Activated naive CD8-positive, alpha-beta T cell treated with anti-CD3 and anti-CD28 coated beads for 36 hours (primary cell): ENCODE measurements at regions not wholly inside any gene's neighbourhood (a gene's known extent, or its start where the extent isn't known, plus 50 kb on each side); places are given as distances from the start of the nearest gene placed in this dataset.

Source experiments
- DNase-seq: peaks from one replicate; pipeline ENCODE4 v3.0.0; 2021
- H3K27ac Mint-ChIP-seq: one replicate; pipeline ENCODE4 v1.8.0; 2022; ENCODE audit warnings: mild to moderate bottlenecking, moderate library complexity, mixed read lengths
- H3K27me3 Mint-ChIP-seq: one replicate; pipeline ENCODE4 v1.8.0; 2022; ENCODE audit warnings: mild to moderate bottlenecking, mixed read lengths
- H3K36me3 Mint-ChIP-seq: one replicate; pipeline ENCODE4 v1.8.0; 2021; ENCODE audit warnings: mild to moderate bottlenecking, mixed read lengths
- H3K4me1 Mint-ChIP-seq: one replicate; pipeline ENCODE4 v1.8.0; 2021; ENCODE audit warnings: mixed read lengths
- H3K4me3 Mint-ChIP-seq: one replicate; pipeline ENCODE4 v1.8.0; 2022; ENCODE audit warnings: mild to moderate bottlenecking, moderate library complexity, mixed read lengths
- H3K9me3 Mint-ChIP-seq: one replicate; pipeline ENCODE4 v1.8.0; 2022; ENCODE audit warnings: mixed read lengths

DNA sequence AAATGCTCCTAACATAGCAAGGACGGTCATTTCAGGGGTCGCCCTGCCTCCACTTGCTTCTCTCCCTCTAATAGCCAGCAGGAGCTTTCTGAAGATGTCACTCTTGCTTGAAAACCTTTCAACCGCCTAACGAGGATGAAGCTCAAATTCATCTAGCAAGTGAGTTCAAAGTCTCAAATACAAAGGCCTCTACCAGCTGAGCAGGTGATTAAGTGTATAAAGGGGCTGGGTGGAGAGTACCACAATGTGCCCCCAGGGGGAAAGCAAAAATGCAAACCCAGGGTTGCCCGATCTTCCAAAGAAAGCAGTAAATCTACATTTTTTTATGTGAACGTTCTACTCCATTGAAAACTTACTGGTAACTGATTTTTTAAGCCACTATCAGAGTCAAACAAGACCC lies 50.4 kb upstream of the GRIP2 start:
- Mint-ChIP-seq H3K4me1 (no peaks in the 10 kb centered on the region), H3K27me3 (peaks cover 23% of the 10 kb centered on the region), H3K4me3 (no peak overlapping the region), H3K36me3 (no peaks in the 10 kb centered on the region), H3K27ac (no peak overlapping the region), H3K9me3 (no peaks in the 10 kb centered on the region)
- DNase-seq = no peak

DNA sequence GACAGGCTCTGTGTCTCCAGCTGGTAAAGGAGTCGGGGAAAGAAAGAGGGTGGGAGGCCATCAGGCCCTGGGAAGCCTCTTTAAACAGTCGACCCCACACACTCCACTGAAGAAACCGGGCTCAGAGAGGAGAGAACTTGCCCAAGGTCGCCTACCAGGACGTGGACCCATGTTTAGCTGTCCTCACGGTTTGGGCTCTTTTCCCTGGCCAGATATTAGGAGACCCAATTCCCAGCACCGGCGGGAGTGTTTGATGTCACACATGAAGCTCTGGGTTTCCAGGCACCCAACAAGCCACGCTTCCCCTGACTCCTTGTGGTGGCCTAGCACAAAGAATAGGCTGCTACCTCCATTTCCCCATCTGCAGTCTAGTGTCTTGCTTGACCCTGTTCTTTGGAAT lies 52.2 kb upstream of the GRIP2 start:
- H3K27ac Mint-ChIP-seq = no peak overlapping the region
- H3K36me3 Mint-ChIP-seq = no peaks in the 10 kb centered on the region
- no peaks in the 10 kb centered on the region for H3K4me1 Mint-ChIP-seq
- peaks cover 33% of the 10 kb centered on the region for H3K27me3 Mint-ChIP-seq
- DNase-seq = no peak
- H3K9me3 Mint-ChIP-seq = no peaks in the 10 kb centered on the region
- H3K4me3 Mint-ChIP-seq = no peak overlapping the region

GRCh38 chr3:14592836-14593235 lies 52.7 kb upstream of the GRIP2 start:
- no peak overlapping the region for H3K27ac Mint-ChIP-seq
- H3K36me3 Mint-ChIP-seq = no peaks in the 10 kb centered on the region
- H3K4me1 Mint-ChIP-seq = no peaks in the 10 kb centered on the region
- no peak for DNase-seq
- peaks cover 36% of the 10 kb centered on the region for H3K27me3 Mint-ChIP-seq
- no peak overlapping the region for H3K4me3 Mint-ChIP-seq
- no peaks in the 10 kb centered on the region for H3K9me3 Mint-ChIP-seq

- Mint-ChIP-seq H3K4me3 (no peak overlapping the region), H3K36me3 (no peaks in the 10 kb centered on the region), H3K9me3 (no peaks in the 10 kb centered on the region), H3K27ac (no peak overlapping the region), H3K4me1 (peaks cover 5% of the 10 kb centered on the region), H3K27me3 (peaks cover 50% of the 10 kb centered on the region)
- no peak for DNase-seq
Measured at GRCh38 chr3:14594234-14594633, 54.1 kb upstream of the GRIP2 start.

DNA sequence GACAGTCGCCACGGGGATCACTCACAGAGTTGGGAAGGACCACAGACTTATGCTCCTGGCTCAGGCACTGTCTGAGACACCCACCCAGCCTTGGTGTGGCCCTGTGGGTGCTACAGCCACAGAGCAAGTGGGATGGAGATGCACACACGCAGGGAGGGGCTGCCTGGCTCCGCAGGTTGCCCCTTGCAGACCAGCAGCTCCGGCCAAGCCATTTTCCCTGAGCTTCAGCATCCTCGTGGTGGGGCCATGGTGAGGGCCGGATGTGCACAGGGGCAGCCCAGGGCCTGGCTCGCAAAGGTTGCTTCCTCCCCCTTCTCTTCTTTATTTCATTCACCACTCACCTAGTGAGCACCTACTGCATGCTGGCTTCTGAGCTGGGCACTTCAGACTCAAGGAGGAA lies 55.4 kb upstream of the GRIP2 start:
- no peak overlapping the region for H3K27ac Mint-ChIP-seq
- peaks cover 5% of the 10 kb centered on the region for H3K4me1 Mint-ChIP-seq
- H3K9me3 Mint-ChIP-seq = no peaks in the 10 kb centered on the region
- no peaks in the 10 kb centered on the region for H3K36me3 Mint-ChIP-seq
- no peak overlapping the region for H3K4me3 Mint-ChIP-seq
- peaks cover 55% of the 10 kb centered on the region for H3K27me3 Mint-ChIP-seq
- no peak for DNase-seq

- no peaks in the 10 kb centered on the region for H3K9me3 Mint-ChIP-seq
- H3K27me3 Mint-ChIP-seq = peaks cover 60% of the 10 kb centered on the region
- no peak overlapping the region for H3K4me3 Mint-ChIP-seq
- no peaks in the 10 kb centered on the region for H3K36me3 Mint-ChIP-seq
- H3K27ac Mint-ChIP-seq = no peak overlapping the region
- H3K4me1 Mint-ChIP-seq = peaks cover 5% of the 10 kb centered on the region
- no peak for DNase-seq
Measured at GRCh38 chr3:14597266-14597665, 54.3 kb upstream of the CCDC174 start.

DNA sequence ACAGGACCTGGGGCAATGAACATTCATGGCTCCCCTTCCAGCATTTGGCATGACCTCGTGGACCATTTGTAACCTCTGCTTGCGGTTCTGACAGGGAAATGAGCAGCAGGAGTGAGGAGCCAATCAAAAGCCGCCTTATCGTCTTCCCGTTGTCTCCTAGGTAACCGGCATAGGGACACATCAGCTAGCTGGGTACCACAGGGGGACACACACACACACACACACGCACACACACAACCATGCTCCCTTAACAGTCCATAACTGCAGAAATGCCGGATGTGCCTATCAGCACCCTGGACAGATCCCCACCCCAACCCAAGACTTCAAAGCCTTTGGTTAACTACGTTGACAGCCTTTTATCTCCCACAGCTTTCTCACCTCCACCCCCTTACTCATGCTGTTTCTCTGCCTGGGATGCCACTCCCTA lies 53.4 kb upstream of the CCDC174 start:
- Mint-ChIP-seq H3K36me3 (no peaks in the 10 kb centered on the region), H3K4me3 (no peak overlapping the region), H3K27me3 (peaks cover 62% of the 10 kb centered on the region), H3K4me1 (peaks cover 5% of the 10 kb centered on the region), H3K9me3 (no peaks in the 10 kb centered on the region), H3K27ac (no peak overlapping the region)
- DNase-seq = peak; percentile 67

- DNase-seq = no peak
- H3K27ac Mint-ChIP-seq = no peak overlapping the region
Measured at GRCh38 chr3:14599488-14599887, 52.1 kb upstream of the CCDC174 start.

GRCh38 chr3:14600075-14600474 lies 51.5 kb upstream of the CCDC174 start:
- no peak for DNase-seq
- H3K27me3 Mint-ChIP-seq = peaks cover 77% of the 10 kb centered on the region
- H3K4me3 Mint-ChIP-seq = no peak overlapping the region
- peaks cover 2% of the 10 kb centered on the region for H3K36me3 Mint-ChIP-seq
- H3K9me3 Mint-ChIP-seq = peaks cover 2% of the 10 kb centered on the region
- no peak overlapping the region for H3K27ac Mint-ChIP-seq
- H3K4me1 Mint-ChIP-seq = peaks cover 5% of the 10 kb centered on the region

More at GRCh38 chr3:14599488-14599887, 52.1 kb upstream of the CCDC174 start:
- Mint-ChIP-seq H3K4me3 (no peak overlapping the region), H3K27me3 (peaks cover 73% of the 10 kb centered on the region), H3K9me3 (peaks cover 2% of the 10 kb centered on the region), H3K4me1 (peaks cover 5% of the 10 kb centered on the region), H3K36me3 (peaks cover 2% of the 10 kb centered on the region)

DNA sequence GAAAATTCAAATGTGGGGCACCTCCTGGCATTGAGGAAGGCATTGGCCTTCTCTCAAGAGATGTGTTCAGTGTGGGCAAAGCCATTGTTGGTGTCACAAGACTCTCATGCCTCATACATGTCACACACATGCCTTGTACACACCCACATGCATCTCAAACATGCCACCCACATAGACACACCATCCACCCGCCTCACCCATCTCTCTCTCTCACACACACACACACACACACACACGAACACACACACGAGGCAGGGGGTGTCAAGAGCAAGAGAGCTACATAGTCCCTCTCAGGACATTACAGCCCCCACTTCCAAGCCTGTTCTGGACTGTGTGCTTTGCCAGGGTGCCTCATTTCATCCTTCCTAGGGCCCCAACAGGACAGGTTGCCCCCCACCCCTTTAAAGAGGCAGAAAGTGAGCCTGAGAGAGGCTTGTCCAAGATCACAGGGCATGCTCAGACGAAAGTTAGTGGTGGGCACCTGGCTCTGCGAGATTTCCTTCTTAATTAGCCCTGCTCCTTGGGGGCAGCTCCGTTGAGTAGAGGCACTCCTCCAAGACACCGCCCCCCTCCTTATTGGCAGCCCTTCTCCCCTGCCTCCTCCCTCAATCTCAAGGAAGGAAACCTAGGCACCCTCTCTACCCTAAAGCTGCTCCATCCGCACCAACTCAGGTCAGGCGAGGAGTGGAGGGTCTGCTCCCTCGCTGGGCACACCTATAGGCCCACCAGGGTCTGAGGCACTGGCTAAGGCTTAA lies 50.5 kb upstream of the CCDC174 start:
- H3K36me3 Mint-ChIP-seq = peaks cover 2% of the 10 kb centered on the region
- H3K27ac Mint-ChIP-seq = no peak overlapping the region

DNA sequence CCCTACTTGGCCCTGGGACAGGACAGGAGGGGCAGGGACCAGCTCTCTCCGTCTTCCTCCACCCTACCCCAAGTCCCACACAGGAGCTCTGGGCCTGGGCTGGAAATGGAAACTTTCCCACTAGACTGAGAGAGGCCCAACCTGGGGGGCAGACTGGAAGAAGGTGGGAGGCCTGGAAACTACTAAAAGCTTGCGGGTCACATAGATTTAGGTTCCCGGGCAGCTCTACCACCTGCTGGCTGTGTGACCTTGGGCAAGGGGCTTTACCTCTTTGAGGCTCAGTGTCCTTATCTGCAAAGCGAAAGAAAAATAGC lies 49.9 kb upstream of the CCDC174 start:
- H3K36me3 Mint-ChIP-seq = peaks cover 2% of the 10 kb centered on the region
- H3K4me1 Mint-ChIP-seq = peaks cover 5% of the 10 kb centered on the region
- H3K9me3 Mint-ChIP-seq = peaks cover 2% of the 10 kb centered on the region
- peaks cover 72% of the 10 kb centered on the region for H3K27me3 Mint-ChIP-seq
- no peak overlapping the region for H3K4me3 Mint-ChIP-seq
- no peak overlapping the region for H3K27ac Mint-ChIP-seq
- DNase-seq = no peak

More for the DNA sequence above, 50.5 kb upstream of the CCDC174 start:
- no peak for DNase-seq
- Mint-ChIP-seq H3K4me3 (no peak overlapping the region), H3K27me3 (peaks cover 73% of the 10 kb centered on the region), H3K9me3 (peaks cover 2% of the 10 kb centered on the region), H3K4me1 (peaks cover 5% of the 10 kb centered on the region)
